GM21528 (cell line): ENCODE measurements at regions not wholly inside any gene's neighbourhood (a gene's known extent, or its start where the extent isn't known, plus 50 kb on each side); places are given as distances from the start of the nearest gene placed in this dataset.

Source experiments
- ATAC-seq: cut with Tn5 transposase; IDR thresholded peaks from one replicate; pipeline ENCODE4 v1.9.1; 2021; ENCODE audit warnings: mild to moderate bottlenecking, moderate library complexity; ENCODE audit not compliant: unreplicated experiment, low FRiP score

- ATAC-seq = no peak
Observed at GRCh38 chr2:61722800-61723199, 131.1 kb downstream of the FAM161A start.

- no peak for ATAC-seq
Observed at GRCh38 chr2:61722318-61722717, 131.5 kb downstream of the FAM161A start.

- ATAC-seq = no peak
Observed at GRCh38 chr2:61721382-61721781, 132.5 kb downstream of the FAM161A start.

- ATAC-seq = no peak
Observed at GRCh38 chr2:61720911-61721310, 132.9 kb downstream of the FAM161A start.

GRCh38 chr2:61718965-61719364 lies 134.9 kb downstream of the FAM161A start:
- ATAC-seq = no peak

- no peak for ATAC-seq
Observed at GRCh38 chr2:61715506-61715905, 138.4 kb downstream of the FAM161A start.

- ATAC-seq = no peak
Observed at GRCh38 chr2:61714210-61714609, 139.7 kb downstream of the FAM161A start.

- ATAC-seq = no peak
Observed at GRCh38 chr2:61713457-61713856, 140.4 kb downstream of the FAM161A start.

GRCh38 chr2:61712060-61712459 lies 141.8 kb downstream of the FAM161A start:
- no peak for ATAC-seq

GRCh38 chr2:61710711-61711110 lies 143.1 kb downstream of the FAM161A start:
- ATAC-seq = no peak

- ATAC-seq = peak; percentile 96
Observed at GRCh38 chr2:61707984-61708852, 145.6 kb downstream of the FAM161A start.

GRCh38 chr2:61705625-61706024 lies 148.2 kb downstream of the FAM161A start:
- ATAC-seq = no peak

GRCh38 chr2:61704364-61704763 lies 149.5 kb downstream of the FAM161A start:
- no peak for ATAC-seq

- no peak for ATAC-seq
Observed at GRCh38 chr2:61702088-61702467, 151.8 kb downstream of the FAM161A start.

GRCh38 chr2:61700464-61700863 lies 153.4 kb downstream of the FAM161A start:
- no peak for ATAC-seq

GRCh38 chr2:61694312-61695274 lies 156.4 kb upstream of the XPO1 start:
- peak; percentile 93 for ATAC-seq

GRCh38 chr2:61693744-61694143 lies 155.6 kb upstream of the XPO1 start:
- no peak for ATAC-seq

- no peak for ATAC-seq
Observed at GRCh38 chr2:61690078-61690596, 152.0 kb upstream of the XPO1 start.

- no peak for ATAC-seq
Observed at GRCh38 chr2:61689568-61689967, 151.4 kb upstream of the XPO1 start.

- ATAC-seq = no peak
Observed at GRCh38 chr2:61688369-61689334, 150.5 kb upstream of the XPO1 start.
